GM12891 (cell line): ENCODE measurements at regions not wholly inside any gene's neighbourhood (a gene's known extent, or its start where the extent isn't known, plus 50 kb on each side); places are given as distances from the start of the nearest gene placed in this dataset.

Experiments used
- DNase-seq: peaks from one replicate; pipeline ENCODE4 v3.0.0; 2011; ENCODE audit warnings: low spot score; ENCODE audit not compliant: insufficient read length
- FAIRE-seq: peaks from 2 replicates; lab custom pipeline; 2011; peaks lifted over from hg19 to GRCh38; lab: Jason Lieb, UNC
- PAX5 ChIP-seq: IDR thresholded peaks from 2 replicates; pipeline ENCODE4 v1.6.1; 2011; ENCODE audit warnings: low read length, moderate library complexity, mild to moderate bottlenecking; ENCODE audit not compliant: insufficient read depth, severe bottlenecking
- POLR2A ChIP-seq: IDR thresholded peaks from 2 replicates; pipeline ENCODE4 v1.6.1; 2011; ENCODE audit warnings: low read depth, low read length, control low read depth
- POLR2AphosphoS5 ChIP-seq: IDR thresholded peaks from 2 replicates; pipeline ENCODE4 v1.6.1; 2011; ENCODE audit warnings: low read depth, low read length, control low read depth
- POU2F2 ChIP-seq: IDR thresholded peaks from 2 replicates; pipeline ENCODE4 v1.6.1; 2011; ENCODE audit warnings: low read depth, mild to moderate bottlenecking, control low read depth, low read length, moderate library complexity
- SPI1 ChIP-seq: IDR thresholded peaks from 2 replicates; pipeline ENCODE4 v1.6.1; 2011; ENCODE audit warnings: low read depth, low read length, control low read depth
- TAF1 ChIP-seq: IDR thresholded peaks from 2 replicates; pipeline ENCODE4 v1.6.1; 2011; ENCODE audit warnings: low read depth, low read length, control low read depth

DNA sequence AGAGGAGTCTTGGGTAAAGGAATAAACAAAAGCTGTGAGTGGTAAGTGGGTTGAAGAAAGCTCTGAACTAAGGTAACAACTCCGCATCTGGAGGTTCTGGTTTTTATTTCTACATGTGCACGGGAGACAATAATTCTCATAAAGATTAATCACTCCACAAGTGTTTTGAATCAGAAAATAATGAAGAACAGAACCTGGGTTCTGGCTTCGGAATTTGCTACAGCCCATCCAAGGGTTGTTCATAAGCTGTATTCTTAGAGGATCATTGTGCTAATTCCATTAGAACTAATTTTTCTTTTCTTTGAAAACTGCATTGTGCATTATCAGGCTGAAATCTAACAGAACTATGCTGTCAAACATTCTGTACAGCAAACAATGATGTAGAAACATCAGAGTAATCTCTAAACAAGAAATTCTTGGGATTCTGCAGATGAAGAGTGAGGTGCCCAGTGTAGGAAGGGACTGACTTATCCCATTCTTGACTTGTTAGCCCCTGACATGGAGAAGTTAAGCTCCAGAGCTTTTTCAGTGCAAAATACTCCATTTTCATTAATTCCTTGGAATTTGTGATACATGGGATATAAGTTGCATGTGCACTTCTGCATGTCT lies 368.2 kb downstream of the COG6 start:
- TF ChIP-seq PAX5, result no peak
- no peak for TF ChIP-seq POU2F2
- DNase-seq, result no peak
- FAIRE-seq, result no peak

DNA sequence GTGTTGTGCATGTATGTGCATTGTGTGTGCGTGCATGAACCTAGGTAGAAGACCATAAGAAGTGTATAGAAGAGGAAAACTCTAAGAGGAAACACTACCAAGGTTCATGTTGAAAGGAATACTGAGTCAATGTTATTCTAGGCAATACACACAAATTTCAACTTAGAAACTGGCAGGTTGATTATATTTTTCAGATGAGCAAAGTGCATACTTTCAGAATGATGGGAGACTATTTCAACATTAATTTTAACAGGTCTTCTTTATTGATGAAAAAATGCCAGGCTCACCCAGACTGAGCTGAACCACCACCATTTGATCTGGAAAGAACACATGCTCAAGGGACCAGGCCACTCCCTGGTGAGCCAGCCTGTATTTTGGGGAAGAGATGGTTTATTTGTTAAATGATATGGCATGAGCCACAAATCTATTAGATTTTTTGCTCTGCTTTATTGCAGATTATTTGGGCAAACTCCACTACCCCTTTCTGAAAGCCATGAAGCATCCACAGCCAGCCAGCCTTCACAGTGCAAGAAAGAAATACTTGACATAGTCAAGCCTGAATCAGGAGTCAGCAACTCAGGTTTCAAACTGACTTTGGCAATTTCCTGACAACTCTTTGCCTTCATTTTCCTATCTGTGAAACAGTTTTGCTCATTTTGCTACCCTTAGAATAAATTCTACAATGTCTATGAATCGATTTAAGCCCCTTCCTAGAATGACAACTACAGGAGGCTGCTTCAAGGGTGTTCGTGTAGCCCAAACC lies 368.9 kb downstream of the COG6 start:
- TF ChIP-seq TAF1 (no peak), POU2F2 (no peak), POLR2A (no peak), POLR2AphosphoS5 (no peak)
- FAIRE-seq (no peak), DNase-seq (no peak)

DNA sequence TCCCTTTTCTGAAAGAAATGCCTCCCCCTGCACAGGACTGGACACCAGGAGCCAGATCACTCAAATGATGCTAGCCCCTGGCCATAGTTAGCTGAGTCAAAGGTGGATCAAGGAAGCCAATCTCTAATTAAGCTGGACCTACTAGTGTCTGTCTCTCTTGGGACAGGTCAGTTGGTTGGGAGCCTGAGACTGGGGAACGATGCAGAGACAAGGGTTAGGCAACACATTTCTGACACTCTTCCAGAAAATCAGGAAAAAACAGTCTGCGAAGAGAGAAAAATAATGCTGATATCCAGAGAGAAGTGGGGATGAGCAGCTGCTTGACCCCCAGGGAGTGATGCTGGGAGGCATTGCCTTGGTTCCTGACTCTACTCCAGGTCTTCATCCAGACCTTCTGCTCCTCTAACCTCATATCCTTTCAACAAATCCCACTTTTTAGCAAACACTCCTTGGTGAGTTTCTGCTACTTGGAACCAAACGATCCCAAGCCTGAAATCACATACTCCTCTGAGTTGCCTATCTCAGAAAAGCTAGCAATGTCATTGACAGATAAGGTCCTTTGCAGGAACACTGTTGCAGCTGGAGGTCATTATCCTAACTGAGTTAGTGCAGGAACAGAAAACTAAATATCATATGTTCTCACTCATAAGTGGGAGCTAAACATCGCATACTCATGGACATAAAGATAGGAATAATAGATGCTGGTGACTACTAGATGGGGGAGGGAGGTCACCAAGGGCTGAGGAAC lies 369.7 kb downstream of the COG6 start:
- TF ChIP-seq POU2F2, result no peak
- no peak for TF ChIP-seq TAF1
- FAIRE-seq (no peak), DNase-seq (no peak)

DNA sequence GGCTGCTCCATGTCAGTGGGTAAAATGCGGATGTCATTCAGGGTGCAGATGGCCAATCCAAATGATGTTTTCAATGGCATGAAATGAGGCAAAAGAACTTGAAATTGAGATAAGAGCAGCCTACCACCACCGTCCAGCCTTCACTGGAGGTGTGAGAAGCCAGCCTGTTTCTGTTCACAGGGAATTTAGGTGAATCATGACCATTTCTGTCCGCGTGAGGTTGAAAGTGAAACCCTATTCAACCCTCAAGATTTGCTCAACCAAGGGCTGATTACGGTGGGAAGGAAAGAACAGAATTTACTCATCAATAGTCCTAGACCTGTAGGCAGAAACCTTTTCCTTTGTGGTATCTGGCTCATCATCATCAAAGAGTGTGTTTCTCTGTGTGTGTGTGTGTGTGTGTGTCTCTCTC lies 370.7 kb downstream of the COG6 start:
- FAIRE-seq (peak; percentile 91), DNase-seq (peak; percentile 14)
- TF ChIP-seq TAF1 (0 out of 2 replicates have a peak, but pooled peaks have one; percentile 17), SPI1 (0 out of 2 replicates have a peak, but pooled peaks have one; percentile 20), PAX5 (no peak), POLR2AphosphoS5 (no peak; the same call in 1 of the 2 replicates), POU2F2 (peak; percentile 94), POLR2A (no peak)

DNA sequence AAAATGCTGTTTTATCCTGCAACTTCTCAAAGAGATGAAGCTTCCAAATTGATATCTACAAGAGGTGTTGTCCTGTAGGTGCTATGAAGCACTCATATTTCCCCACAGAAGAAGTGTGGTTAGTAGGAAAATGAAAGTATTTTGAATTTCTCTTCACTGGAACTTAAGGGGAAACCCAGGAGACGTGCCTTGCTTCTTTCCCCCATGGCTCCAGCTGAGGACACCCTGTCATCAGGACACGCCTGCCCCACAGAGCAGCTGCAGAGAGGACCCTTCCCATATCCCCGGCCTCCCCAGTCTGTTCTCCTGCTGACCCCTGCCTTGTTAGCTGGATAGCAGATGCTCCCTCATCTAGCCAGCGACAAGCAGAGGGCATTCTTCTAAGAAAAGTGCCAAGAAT lies 371.3 kb downstream of the COG6 start:
- TF ChIP-seq POLR2AphosphoS5, result no peak
- TF ChIP-seq PAX5, result no peak
- no peak for TF ChIP-seq POLR2A
- TF ChIP-seq SPI1, result no peak
- no peak for FAIRE-seq

DNA sequence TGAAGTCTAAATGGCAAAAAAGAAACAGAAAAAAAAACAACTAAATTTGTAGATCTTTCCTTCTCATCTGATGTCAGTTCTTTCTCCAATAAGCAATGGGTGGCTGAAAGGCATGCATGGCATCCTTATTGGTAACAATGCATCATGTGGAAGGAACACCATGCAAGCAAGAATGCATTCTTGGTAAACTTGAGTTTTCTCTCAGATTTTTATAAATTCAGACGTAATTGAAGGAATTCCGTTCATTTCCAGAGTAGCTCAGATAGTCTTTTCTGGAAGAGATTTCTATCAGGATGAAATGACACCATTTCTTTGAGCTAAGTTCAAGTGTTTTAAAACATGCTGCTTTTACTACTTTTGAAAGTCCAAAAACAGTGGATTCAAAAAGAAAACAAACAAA lies 373.0 kb downstream of the COG6 start:
- DNase-seq (no peak), FAIRE-seq (no peak)
- no peak for TF ChIP-seq POLR2A
- no peak for TF ChIP-seq POU2F2
- no peak for TF ChIP-seq TAF1
- no peak for TF ChIP-seq SPI1
- no peak for TF ChIP-seq POLR2AphosphoS5
- no peak for TF ChIP-seq PAX5

More for the DNA sequence above, 371.3 kb downstream of the COG6 start:
- no peak for DNase-seq

DNA sequence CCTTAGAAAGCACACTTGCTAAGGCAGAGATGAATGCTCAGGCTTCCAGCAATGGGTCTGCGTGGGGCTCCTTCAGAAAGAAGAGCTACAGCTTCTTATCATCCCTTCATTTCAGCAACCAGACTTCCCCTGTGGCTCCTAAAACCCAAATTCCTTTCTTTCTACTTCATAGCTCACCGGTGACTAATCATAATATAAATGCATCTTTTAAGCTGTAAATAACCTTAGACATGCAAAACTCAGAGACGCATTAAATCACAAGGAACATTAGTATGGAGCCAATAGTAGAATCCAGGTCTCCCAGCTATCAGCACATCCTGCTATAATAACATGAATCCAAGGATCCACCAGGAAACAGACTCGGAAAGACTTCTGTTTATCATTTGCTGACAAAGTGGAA lies 375.6 kb downstream of the COG6 start:
- TF ChIP-seq SPI1 (no peak), POLR2AphosphoS5 (no peak), POLR2A (no peak), PAX5 (no peak), POU2F2 (no peak), TAF1 (no peak)
- FAIRE-seq, result no peak
- no peak for DNase-seq

DNA sequence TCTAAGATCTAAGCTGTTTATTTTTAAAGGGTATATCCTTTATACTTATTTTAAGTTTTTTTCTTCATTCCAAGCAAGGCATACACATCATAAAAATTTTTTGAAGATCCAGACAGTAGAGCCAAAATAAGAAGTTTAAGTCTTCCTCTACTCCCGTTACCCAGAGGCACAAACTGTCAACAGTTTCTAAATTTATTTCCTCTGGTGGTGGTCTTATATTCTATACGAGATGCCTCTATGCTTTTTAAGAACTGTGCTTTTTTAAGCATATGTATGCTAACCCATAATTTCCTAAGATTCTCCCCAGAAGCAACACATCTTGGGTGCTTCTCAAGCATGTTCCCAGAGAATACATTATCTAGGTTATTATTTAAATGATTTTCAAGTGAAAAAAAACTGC lies 383.6 kb downstream of the COG6 start:
- TF ChIP-seq TAF1, result no peak
- TF ChIP-seq POU2F2, result no peak
- TF ChIP-seq SPI1, result no peak
- no peak for TF ChIP-seq PAX5
- FAIRE-seq, result no peak
- DNase-seq, result no peak

DNA sequence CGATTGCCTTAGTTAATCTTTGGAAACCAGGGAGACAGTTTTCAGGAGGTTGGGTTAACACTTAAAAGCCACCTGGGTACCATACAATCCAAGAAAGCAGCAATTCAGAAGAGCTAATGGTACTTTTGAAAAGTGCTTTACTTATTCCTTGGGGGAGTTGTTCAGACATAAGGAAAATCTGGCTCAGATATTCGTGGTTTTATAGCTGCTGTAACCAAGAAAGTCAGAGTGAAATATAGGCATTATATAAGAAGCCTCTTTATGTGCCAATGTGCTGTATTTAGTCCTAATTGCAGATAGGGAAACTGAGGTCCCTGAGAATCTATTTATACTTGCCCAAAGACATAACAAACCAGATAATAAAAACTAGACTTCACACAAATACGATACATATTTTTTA lies 387.5 kb downstream of the COG6 start:
- DNase-seq (no peak), FAIRE-seq (no peak)
- TF ChIP-seq POU2F2 (no peak), PAX5 (no peak), POLR2AphosphoS5 (no peak), POLR2A (no peak), TAF1 (no peak), SPI1 (no peak)

DNA sequence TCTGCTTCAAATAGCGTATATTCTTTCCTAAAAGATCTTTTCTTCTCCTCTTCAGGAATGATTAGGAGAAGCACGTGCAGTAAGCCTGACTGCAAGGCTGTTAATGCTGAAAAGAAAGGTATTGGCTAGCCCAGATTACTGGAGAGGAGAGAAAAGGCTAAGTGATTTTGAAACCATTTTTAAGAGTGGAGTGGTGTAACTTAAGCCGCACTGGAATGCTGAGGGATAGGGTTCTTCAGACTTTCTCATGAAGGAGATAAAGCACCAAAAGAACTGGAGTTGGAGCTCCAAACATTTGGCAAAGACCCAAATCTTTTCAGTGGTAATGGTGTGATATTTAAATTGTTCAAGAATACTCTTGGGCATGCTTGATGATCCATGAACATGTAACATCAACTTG lies 388.3 kb downstream of the COG6 start:
- FAIRE-seq, result no peak
- TF ChIP-seq SPI1, result no peak
- no peak for TF ChIP-seq POU2F2
- no peak for TF ChIP-seq TAF1
- TF ChIP-seq POLR2A, result no peak
- no peak for TF ChIP-seq PAX5
- TF ChIP-seq POLR2AphosphoS5, result no peak
- no peak for DNase-seq

DNA sequence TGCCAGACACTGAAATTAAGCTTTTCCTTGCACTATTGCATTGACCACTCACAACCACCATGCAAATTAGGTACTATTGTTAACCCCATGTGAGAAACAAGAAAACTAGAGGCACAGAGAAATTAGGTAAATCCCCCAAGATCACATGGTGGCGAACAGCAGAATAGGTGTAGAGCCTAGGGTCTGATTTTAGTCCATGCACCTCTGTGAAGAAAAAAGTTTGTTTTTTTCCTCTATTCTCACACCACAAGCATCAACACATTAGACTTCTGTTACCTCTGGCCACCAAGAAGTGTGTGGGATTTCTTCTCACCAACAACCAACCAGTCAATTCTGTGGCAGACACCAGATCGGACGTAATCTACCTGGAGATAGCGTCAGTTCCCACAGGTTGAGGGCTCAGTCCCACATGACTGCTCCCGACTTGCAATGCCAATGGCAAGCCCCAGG lies 391.9 kb downstream of the COG6 start:
- no peak for DNase-seq

More for the DNA sequence above, 391.9 kb downstream of the COG6 start:
- FAIRE-seq, result peak; percentile 78
- TF ChIP-seq TAF1, result no peak
- 0 out of 2 replicates have a peak, but pooled peaks have one; percentile 13 for TF ChIP-seq POLR2A
- TF ChIP-seq POU2F2, result peak; percentile 84
